WTC11 (cell line): ENCODE measurements at regions not wholly inside any gene's neighbourhood (a gene's known extent, or its start where the extent isn't known, plus 50 kb on each side); places are given as distances from the start of the nearest gene placed in this dataset.

Experiments used
- ATAC-seq: fragments of 200-7000 bp; cut with Tn5 transposase; 2 replicates; pipeline ENCODE4 v1.10.0; 2021; ENCODE audit warnings: mild to moderate bottlenecking, moderate library complexity
- CTCF ChIA-PET: fragments of 300-600 bp; sonication (Branson Sonifier 250); formaldehyde crosslinking; loops from one replicate; lab custom pipeline; 2021; ENCODE audit warnings: antibody characterized with exemption; lab: Charles Lee
- POLR2A ChIA-PET: fragments of 350-600 bp; sonication (Branson Sonifier 250); formaldehyde crosslinking; loops from one replicate; lab custom pipeline; 2021; ENCODE audit warnings: antibody characterized with exemption; lab: Charles Lee
- DNase-seq: peaks from one replicate; pipeline ENCODE4 v3.0.0; 2021; ENCODE audit warnings: low spot score
- H3K27ac Mint-ChIP-seq: 2 replicates; pipeline ENCODE4 v1.8.0; 2021; ENCODE audit warnings: mixed read lengths
- H3K27me3 Mint-ChIP-seq: 2 replicates; pipeline ENCODE4 v1.8.0; 2021; ENCODE audit warnings: low read depth, mild to moderate bottlenecking, moderate library complexity, mixed read lengths
- H3K36me3 Mint-ChIP-seq: 2 replicates; pipeline ENCODE4 v1.8.0; 2021; ENCODE audit warnings: mixed read lengths
- H3K4me1 Mint-ChIP-seq: 2 replicates; pipeline ENCODE4 v1.8.0; 2022; ENCODE audit warnings: mixed read lengths
- H3K4me3 Mint-ChIP-seq: 2 replicates; pipeline ENCODE4 v1.8.0; 2021; ENCODE audit warnings: mild to moderate bottlenecking, moderate library complexity, mixed read lengths
- H3K9me3 Mint-ChIP-seq: 2 replicates; pipeline ENCODE4 v1.8.0; 2021; ENCODE audit warnings: mixed read lengths
- ARID4B ChIP-seq: sonication (generic); formaldehyde crosslinking; IDR thresholded peaks from 2 replicates; pipeline ENCODE4 v1.8.0; 2023; ENCODE audit warnings: missing genetic modification reagents, mild to moderate bottlenecking, borderline replicate concordance
- ELF4 ChIP-seq: sonication (generic); formaldehyde crosslinking; IDR thresholded peaks from 2 replicates; pipeline ENCODE4 v1.8.1; 2022; ENCODE audit warnings: low read depth, mild to moderate bottlenecking, moderate library complexity, missing genetic modification reagents
- EMX1 ChIP-seq: fragments of 250-450 bp; sonication (Bioruptor Pico); IDR thresholded peaks from 2 replicates; pipeline ENCODE4 v1.8.0; 2021; ENCODE audit warnings: mild to moderate bottlenecking
- ERG ChIP-seq: fragments of 250-450 bp; sonication (Bioruptor Pico); IDR thresholded peaks from 2 replicates; pipeline ENCODE4 v1.8.0; 2021; ENCODE audit warnings: mild to moderate bottlenecking
- ESRRA ChIP-seq: sonication (generic); formaldehyde crosslinking; IDR thresholded peaks from 2 replicates; pipeline ENCODE4 v1.8.1; 2022; ENCODE audit warnings: mild to moderate bottlenecking, missing genetic modification reagents, borderline replicate concordance
- GTF2I ChIP-seq: fragments of 250-450 bp; sonication (Bioruptor Pico); conservative IDR thresholded peaks from 2 replicates; pipeline ENCODE4 v1.4.0; 2021; ENCODE audit warnings: mild to moderate bottlenecking
- HMGA2 ChIP-seq: fragments of 250-450 bp; sonication (Bioruptor Pico); IDR thresholded peaks from 2 replicates; pipeline ENCODE4 v1.4.0; 2021; ENCODE audit warnings: mild to moderate bottlenecking, moderate library complexity
- HMGXB4 ChIP-seq: sonication (generic); formaldehyde crosslinking; IDR thresholded peaks from 2 replicates; pipeline ENCODE4 v1.8.1; 2023; ENCODE audit warnings: mild to moderate bottlenecking, moderate library complexity, missing genetic modification reagents
- JUN ChIP-seq: sonication (generic); formaldehyde crosslinking; IDR thresholded peaks from 2 replicates; pipeline ENCODE4 v1.8.0; 2023; ENCODE audit warnings: mild to moderate bottlenecking, missing genetic modification reagents
- KAT7 ChIP-seq: sonication (generic); formaldehyde crosslinking; IDR thresholded peaks from 2 replicates; pipeline ENCODE4 v1.8.1; 2023; ENCODE audit warnings: missing genetic modification reagents, mild to moderate bottlenecking, borderline replicate concordance
- MYBL2 ChIP-seq: sonication (generic); formaldehyde crosslinking; IDR thresholded peaks from 2 replicates; pipeline ENCODE4 v1.8.1; 2023; ENCODE audit warnings: mild to moderate bottlenecking, moderate library complexity, missing genetic modification reagents
- NFE2L1 ChIP-seq: sonication (generic); formaldehyde crosslinking; IDR thresholded peaks from 2 replicates; pipeline ENCODE4 v1.8.1; 2023; ENCODE audit warnings: missing genetic modification reagents
- PRRX2 ChIP-seq: fragments of 250-450 bp; sonication (Bioruptor Pico); IDR thresholded peaks from 2 replicates; pipeline ENCODE4 v1.8.0; 2021; ENCODE audit warnings: mild to moderate bottlenecking
- ZBTB21 ChIP-seq: sonication (generic); formaldehyde crosslinking; IDR thresholded peaks from 2 replicates; pipeline ENCODE4 v1.8.1; 2023; ENCODE audit warnings: mild to moderate bottlenecking, missing genetic modification reagents, borderline replicate concordance
- ZNF232 ChIP-seq: sonication (generic); formaldehyde crosslinking; IDR thresholded peaks from 2 replicates; pipeline ENCODE4 v1.8.0; 2022; ENCODE audit warnings: mild to moderate bottlenecking, missing genetic modification reagents
- ZNF281 ChIP-seq: sonication (generic); formaldehyde crosslinking; IDR thresholded peaks from 2 replicates; pipeline ENCODE4 v1.8.0; 2023; ENCODE audit warnings: mild to moderate bottlenecking, missing genetic modification reagents
- ZNF671 ChIP-seq: fragments of 250-450 bp; sonication (Bioruptor Pico); IDR thresholded peaks from 2 replicates; pipeline ENCODE4 v1.8.0; 2021; ENCODE audit warnings: mild to moderate bottlenecking
- ZSCAN18 ChIP-seq: fragments of 250-450 bp; sonication (Bioruptor Pico); IDR thresholded peaks from 2 replicates; pipeline ENCODE4 v2.1.2; 2022; ENCODE audit warnings: mild to moderate bottlenecking, moderate library complexity
- TF ChIP-seq, protein P1 (sequence below): sonication (generic); formaldehyde crosslinking; IDR thresholded peaks from 2 replicates; pipeline ENCODE4 v1.8.0; 2022; ENCODE audit warnings: mild to moderate bottlenecking, missing genetic modification reagents
- TF ChIP-seq, protein P2 (sequence below): sonication (generic); formaldehyde crosslinking; conservative IDR thresholded peaks from 2 replicates; pipeline ENCODE4 v1.8.1; 2022; ENCODE audit warnings: mild to moderate bottlenecking, missing genetic modification reagents

DNA sequence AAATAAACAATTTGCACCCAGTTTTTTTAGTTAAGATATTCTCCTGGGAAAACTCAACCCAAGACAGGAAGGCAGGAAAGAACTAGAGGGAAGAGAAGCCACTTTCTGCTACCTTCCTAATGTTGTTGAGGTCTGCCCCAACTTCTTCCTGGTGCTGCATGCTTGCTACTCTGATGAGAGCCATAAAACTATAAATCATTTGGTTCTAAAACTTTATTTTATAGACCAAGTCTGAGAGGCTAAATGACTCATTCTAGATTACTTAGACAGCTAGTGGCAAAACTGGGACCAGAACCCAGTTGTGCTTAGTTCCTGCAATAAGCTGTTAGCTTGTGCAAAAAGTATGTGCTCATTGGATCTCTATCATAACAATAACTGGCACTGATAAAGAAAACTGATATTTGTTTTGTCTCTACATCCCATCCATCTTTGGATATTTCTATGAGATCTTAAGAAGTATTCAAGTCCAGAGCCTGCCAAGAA is 344.9 kb upstream of the SLC14A2 start (continued):
- TF ChIP-seq HMGXB4 (CRISPR knock-in tag) (no peak), MYBL2 (no peak), ZNF281 (CRISPR knock-in tag) (no peak), KAT7 (no peak), JUN (CRISPR knock-in tag) (no peak), ZSCAN18 (CRISPR knock-in tag) (no peak), GTF2I (CRISPR knock-in tag) (no peak), EMX1 (no peak)
- TF ChIP-seq, protein P1, sequence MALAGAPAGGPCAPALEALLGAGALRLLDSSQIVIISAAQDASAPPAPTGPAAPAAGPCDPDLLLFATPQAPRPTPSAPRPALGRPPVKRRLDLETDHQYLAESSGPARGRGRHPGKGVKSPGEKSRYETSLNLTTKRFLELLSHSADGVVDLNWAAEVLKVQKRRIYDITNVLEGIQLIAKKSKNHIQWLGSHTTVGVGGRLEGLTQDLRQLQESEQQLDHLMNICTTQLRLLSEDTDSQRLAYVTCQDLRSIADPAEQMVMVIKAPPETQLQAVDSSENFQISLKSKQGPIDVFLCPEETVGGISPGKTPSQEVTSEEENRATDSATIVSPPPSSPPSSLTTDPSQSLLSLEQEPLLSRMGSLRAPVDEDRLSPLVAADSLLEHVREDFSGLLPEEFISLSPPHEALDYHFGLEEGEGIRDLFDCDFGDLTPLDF (CRISPR knock-in tag) = no peak
- TF ChIP-seq, protein P2, sequence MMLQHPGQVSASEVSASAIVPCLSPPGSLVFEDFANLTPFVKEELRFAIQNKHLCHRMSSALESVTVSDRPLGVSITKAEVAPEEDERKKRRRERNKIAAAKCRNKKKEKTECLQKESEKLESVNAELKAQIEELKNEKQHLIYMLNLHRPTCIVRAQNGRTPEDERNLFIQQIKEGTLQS = no peak

DNA sequence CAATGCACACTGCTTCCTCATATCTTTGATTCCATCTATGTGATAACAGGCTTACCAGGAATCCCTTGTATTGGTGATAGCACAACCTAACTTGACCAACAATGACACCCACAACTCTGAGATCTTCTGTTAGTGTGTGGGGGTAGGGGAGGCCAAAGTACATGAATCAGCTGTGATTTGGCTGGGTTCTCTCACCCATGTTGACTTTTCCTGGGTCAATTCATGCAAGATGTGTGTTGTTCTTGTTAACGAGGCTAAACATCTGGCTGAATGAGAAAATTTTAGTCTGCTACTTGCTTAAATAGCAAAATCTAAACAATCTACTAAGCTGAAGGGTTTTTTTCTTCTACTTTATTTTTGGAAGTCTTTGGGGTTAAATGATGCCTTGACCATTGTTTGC is 341.2 kb upstream of the SLC14A2 start:
- Mint-ChIP-seq H3K27ac (no peak overlapping the region), H3K4me1 (no peaks in the 10 kb centered on the region), H3K9me3 (peaks cover 4% of the 10 kb centered on the region; the same call in 1 of the 2 replicates), H3K4me3 (no peak overlapping the region), H3K36me3 (no peaks in the 10 kb centered on the region), H3K27me3 (no peaks in the 10 kb centered on the region)
- ChIA-PET POLR2A (no interaction called here), CTCF (interaction anchor here (0.9 to 2.1 kb wide), 2 partner anchors 14 to 112 kb away, joined by 3 to 4 read pairs; no protein-coding TSS in a partner anchor)
- DNase-seq (no peak), ATAC-seq (no peak)
- no peak for TF ChIP-seq KAT7
- TF ChIP-seq ERG (CRISPR knock-in tag) = no peak
- no peak for TF ChIP-seq ZNF232
- TF ChIP-seq ZBTB21 = no peak
- TF ChIP-seq, protein P1 (CRISPR knock-in tag) = no peak
- TF ChIP-seq ZNF671 (CRISPR knock-in tag) = no peak
- no peak for TF ChIP-seq PRRX2
- TF ChIP-seq ARID4B (CRISPR knock-in tag) = no peak
- TF ChIP-seq, protein P2 = no peak
- TF ChIP-seq NFE2L1 (CRISPR knock-in tag) = no peak
- TF ChIP-seq ELF4 (CRISPR knock-in tag) = no peak
- no peak for TF ChIP-seq ESRRA
- TF ChIP-seq HMGA2 (CRISPR knock-in tag) = no peak
